A172 (cell line): ENCODE measurements at regions not wholly inside any gene's neighbourhood (a gene's known extent, or its start where the extent isn't known, plus 50 kb on each side); places are given as distances from the start of the nearest gene placed in this dataset.

Source experiments
- DNase-seq: peaks from one replicate; pipeline ENCODE4 v3.0.0-alpha.2; 2015; ENCODE audit warnings: low spot score

DNA sequence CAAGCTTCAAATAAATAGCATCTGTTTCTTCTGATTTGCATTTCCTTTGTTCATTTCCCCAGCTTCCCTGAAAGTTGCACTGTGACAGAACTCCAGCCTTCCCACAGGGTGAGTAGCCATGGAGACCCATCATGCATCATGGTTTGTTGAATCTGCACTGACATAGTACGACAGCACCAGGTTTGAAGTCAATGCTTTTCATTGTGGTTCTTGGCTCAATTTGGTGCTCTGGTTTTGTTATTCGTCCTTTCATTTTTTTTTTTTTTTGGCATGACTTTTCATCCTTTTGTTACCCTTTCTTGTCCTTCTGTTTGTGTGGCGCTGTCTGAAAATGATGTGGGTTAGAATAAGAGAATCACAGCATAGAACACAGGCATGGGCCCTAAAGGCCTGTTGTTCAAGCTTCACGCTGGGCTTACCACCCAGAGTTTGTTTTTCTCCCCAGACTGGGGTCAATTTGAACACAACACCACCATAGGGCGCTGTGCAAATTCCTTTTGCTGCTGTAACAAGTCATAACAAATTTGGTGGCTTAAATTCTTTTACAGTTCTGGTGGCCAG lies 206.2 kb upstream of the CDH10 start:
- no peak for DNase-seq

DNA sequence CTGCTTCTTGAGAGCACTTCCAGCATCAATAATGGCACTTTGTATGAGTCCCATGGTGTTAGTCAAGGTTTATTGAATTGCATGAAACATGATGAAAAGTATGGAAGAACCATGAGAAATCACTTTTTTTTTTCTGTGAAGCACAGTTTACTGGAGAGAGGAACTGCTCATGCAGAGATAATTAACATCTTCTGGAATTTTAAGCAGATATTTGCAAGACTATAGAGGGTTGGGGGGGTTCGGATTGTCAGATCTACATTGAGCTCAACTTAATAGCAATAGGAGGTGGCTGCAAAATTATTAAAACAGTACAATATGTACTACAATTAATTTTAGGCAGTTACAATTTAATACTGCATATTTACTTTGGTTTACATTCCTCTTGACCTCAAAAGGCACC lies 204.4 kb upstream of the CDH10 start:
- DNase-seq, result no peak

DNA sequence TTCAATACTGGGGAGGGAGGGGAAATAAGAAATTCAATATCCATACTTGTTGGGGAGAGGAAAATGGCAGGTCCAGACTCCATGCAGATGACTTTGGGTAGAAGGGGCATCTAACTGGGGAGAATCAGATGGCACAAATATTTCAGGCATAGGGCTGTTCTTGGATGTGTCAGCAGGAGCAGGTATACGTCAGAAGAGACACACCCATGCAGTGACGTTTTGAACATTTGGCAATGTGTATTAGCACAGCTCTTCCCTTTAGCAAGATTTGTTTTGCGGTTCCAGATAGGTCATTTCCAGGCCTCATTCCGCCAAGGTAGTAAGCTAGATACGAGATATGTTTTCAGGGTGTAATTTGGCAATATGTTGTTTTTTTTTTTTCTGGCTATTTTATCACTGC lies 187.2 kb upstream of the CDH10 start:
- peak; percentile 50 for DNase-seq

GRCh38 chr5:24823625-24824024 lies 178.8 kb upstream of the CDH10 start:
- DNase-seq, result peak; percentile 21

- no peak for DNase-seq
Observed at GRCh38 chr5:24819841-24820240, 175.1 kb upstream of the CDH10 start.

DNA sequence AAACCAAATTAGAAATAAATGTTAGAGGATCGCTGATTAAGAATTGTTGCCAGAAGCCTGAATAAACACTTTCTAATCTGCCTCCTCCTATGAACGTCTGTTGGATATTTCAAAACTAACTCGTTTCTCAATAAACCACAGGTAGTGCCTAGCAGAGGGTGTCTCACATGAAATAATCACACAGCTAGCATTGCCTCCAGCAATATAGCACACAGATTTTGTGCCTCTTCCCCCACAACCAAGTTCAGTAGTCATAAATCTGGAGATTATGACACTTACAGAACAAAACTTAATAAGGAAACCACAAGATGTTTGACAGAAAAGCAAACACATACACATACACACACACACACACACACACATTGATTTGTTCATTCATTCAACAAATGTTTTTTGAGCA lies 173.2 kb upstream of the CDH10 start:
- no peak for DNase-seq

- DNase-seq, result no peak
Observed at GRCh38 chr5:24816206-24816605, 171.4 kb upstream of the CDH10 start.

- DNase-seq, result no peak
Observed at GRCh38 chr5:24805230-24805629, 160.5 kb upstream of the CDH10 start.

DNA sequence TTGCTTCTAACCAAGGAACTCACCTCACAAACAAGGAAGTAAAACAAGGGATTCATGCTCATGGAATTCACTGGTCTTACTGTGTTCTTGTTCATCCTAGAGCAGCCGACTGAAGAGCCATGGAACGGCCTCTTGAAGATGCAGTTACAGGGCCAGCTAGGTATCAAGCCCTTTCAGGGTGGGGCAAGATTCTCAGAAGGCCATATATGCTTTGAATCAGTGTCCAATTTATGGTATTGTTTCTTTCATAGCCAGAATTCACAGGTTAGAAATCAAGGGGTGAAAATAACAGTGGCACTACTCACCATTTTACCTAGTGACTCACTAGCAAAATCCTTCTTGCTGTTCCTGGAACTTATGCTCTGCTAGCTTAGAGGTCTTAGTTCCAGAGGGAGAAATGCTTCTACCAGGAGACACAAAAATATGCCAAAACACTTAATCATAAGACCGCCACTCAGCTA lies 159.5 kb upstream of the CDH10 start:
- peak; percentile 12 for DNase-seq

- DNase-seq, result no peak
Observed at GRCh38 chr5:24791326-24791725, 146.5 kb upstream of the CDH10 start.

DNA sequence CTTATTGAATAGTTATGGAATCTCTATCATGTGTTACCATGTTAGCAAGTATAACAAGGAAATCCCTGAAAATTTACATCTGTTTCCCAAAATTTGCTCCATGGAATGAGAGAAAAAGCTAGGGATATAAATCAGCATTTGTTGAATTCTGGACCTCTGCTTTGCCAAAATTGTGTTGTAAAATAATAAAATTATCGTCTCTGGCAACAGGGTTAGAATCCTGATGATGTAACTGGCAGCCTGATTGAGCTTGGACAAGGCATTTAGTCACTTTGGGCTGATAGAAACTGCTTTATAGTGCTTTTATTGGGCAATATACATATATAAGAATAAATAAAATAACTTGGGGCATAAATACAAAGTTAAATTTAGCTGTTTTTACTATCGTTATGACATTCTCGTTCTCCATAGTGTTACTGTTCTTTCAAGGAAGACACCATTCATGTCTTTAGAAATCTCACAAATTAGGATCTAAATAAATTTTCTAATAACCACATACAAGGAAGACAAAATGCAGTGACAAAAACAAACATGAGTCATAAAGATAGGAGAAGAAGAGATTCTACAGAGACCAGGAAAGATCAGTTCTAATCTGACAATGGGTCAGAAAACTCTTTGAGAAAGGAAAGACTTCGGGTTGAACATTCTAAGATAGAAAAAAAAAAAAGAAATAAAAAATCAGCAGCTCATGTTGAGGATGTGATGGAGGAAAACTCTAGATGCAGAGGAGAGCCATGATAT lies 145.0 kb upstream of the CDH10 start:
- no peak for DNase-seq

DNA sequence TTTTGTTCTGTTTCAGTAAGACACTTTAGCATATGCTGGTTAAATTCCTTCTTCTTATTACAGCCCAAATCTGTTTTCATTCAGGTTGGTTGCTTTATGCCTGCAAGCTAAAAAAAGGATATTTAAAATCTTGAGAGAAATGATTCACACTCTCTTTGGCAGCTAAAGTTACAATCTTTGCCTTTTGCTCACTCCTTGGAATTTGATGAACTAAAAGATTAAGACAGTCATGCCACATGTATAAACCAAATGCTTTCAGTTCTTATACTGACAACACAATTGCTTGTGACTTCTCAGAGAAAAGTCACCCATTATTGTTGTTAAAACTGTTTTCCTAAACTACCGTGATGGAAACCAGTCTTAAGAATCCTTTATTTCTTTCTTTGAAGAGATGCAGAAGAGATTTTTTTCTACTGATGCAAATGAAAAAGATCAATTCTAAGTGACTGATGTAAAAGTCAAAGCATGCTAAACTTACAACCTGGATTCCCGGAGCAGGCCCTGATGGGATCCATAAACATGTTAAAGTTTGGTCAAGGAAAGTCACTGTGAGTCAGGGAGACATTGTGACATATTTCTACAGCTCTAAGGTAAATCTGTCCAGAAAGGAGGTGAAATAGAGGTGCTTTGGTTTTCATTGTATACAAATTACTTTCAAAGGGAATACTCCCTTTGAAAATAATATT lies 144.2 kb upstream of the CDH10 start:
- DNase-seq, result peak; percentile 76

DNA sequence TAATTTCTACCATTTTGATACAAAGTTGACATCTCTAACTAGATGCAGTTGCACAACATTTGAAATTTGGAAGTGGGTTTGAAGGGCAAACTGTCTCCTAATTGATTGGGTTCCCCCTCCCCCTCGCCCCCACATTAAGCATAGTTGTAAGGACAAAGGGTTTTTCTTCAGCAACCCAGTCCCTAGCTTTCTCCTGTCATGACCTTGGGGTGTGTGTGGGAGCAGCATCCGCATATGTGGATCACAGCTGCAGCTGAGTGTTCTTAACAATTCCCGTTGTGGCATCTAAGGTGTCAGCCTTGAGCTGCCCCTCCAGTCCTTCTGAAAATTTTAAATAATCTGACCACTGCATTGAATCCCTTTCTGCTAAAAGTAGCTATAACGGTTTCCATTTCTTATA lies 141.3 kb upstream of the CDH10 start:
- no peak for DNase-seq

DNA sequence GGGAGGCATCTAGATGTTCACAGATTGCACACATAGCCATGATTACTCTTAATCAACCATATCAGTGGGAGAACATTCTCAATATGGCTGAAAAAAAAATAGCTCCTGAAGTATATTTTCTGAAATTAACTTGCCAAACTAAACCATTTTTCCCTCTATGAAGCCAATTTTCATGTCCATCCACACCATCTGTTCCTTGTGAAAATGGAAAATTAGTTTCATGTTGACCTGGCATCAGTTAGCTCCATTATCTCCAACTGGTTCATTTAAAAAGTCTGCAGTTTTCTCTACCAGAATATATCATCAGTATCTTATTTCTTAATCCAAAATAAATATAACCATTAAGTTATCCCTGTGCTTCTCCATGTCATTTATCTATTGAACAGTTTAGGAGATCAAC lies 138.8 kb upstream of the CDH10 start:
- DNase-seq, result no peak

DNA sequence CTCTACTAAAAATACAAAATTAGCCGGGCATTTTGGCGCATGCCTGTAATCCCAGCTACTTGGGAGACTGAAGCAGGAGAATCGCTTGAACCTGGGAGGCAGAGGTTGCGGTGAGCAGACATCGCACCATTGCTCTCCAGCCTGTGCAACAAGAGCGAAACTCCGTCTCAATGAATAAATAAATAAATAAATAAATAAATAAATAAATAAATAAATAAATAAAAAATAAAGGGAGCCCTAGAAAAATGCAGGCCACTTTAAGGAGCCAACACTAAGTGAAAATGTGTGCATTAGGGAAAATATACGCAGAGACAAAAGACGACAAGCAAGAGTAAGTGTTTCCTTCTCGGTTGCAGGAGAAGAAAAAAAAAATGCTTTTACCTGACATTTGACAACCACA lies 132.6 kb upstream of the CDH10 start:
- DNase-seq, result no peak

GRCh38 chr5:24773261-24773660 lies 128.5 kb upstream of the CDH10 start:
- DNase-seq, result peak; percentile 33

GRCh38 chr5:24767086-24767485 lies 122.3 kb upstream of the CDH10 start:
- no peak for DNase-seq

- no peak for DNase-seq
Observed at GRCh38 chr5:24765219-24765618, 120.4 kb upstream of the CDH10 start.

DNA sequence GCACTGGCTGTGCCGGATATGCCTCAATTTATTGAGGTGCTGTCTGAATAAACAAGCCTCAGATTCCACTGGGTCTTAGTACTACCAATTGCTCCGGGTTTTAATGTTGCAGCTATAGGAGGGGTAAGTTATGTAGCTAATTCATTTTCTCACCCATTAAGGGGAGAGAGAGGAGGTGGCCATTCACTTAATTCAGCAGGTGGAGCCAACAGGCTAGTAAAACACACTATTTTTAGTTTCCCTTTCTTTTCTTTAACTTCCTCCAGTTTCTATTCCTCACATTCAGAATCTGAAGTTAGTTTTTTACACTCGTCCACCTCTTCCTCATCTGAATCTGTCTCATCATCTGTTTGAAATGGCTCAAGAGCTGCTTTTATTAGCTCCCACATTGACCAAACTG lies 105.6 kb upstream of the CDH10 start:
- peak; percentile 38 for DNase-seq

DNA sequence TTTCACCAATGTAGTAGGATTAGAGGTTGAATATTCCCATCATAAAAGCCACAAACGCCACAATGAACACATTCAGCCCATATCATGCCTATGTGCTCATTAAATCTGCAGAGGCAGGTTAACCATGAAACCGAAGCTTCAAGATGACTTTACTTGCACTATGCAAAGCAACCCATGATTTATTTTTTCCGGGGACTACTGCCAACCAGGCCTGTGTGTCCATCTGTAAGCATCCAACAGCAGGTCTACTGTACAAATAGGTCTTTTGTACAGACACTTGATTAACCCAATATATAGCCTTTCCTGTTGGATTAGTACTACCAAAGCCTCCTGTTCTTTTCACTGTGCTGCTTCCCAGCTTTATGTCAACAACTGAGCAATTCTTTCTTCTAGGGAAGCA lies 104.9 kb upstream of the CDH10 start:
- DNase-seq, result no peak

DNA sequence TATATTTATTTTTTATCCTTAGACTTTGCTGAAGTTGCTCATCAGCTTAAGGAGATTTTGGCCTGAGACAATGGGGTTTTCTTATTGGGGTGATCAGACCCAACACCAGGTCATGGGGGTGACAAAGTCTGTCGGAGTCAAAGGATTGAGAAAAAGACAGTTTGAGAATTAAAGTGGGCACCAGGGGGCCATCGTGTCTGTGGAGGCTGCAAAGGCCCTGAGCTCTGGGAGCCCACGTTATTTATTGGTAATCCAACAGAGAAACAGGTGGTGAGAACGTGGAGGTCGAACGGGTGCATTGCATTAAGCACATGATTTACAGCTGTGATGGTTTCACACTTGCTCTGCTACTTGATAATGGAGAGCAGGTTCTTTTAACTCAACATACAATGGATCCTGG lies 102.5 kb upstream of the CDH10 start:
- no peak for DNase-seq

DNA sequence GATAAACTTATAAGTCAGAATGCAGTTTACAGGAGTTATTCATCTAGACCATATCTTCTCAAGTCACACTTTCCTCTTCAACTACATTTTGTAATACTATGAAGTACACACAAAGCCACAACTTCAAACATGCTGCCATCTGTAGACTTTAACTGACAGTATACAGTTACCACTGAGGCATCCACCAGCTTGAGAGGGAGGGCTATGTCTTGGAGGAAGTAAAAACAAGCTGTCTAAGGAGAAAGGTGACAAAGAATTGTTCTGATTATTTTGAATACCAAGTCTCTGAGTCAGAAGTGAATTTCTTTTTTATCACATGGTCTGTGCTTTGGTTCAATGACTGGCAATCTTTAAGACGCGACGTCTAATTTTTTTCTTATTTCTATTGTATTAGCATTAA lies 97.6 kb upstream of the CDH10 start:
- DNase-seq, result peak; percentile 63

GRCh38 chr5:24737163-24737562 lies 92.4 kb upstream of the CDH10 start:
- no peak for DNase-seq
